ENCODE measurements at regions not wholly inside any gene's neighbourhood (a gene's known extent, or its start where the extent isn't known, plus 50 kb on each side); places are given as distances from the start of the nearest gene placed in this dataset.

DNA sequence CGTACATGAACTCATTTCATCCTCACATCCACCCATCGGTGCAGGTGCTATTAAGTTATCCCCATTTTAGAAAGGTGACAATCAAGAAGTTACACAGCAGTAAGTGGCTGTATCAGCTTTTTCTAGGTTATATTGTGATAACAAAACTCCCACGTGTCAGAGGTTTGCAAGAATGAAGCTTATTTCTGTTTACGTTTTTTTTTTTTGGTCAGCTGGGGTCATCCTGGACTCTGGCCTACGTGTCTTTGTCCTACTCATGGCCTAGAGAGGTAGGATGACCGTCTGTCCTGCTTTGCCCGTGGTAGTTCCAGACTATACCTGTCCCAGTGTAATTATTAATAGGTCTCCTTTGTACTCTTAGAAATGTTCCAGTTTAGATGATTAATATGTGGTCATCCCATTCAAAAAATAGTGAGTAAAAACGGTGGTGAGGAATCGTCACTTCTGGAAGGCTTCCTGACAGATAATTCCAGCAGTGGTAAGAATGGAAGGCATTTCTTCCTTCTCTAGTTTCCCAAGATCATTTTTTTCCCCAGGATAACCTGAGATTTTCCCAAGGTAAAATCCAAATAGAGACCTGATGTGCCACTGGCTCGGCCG lies 64.2 kb upstream of the KIF26B start:
- H3K27ac ChIP-seq (ENCODE audit: low read length), result no peak overlapping the region
- no peak overlapping the region for H3K4me3 ChIP-seq (ENCODE audit: low read length)
- H3K4me1 ChIP-seq (ENCODE audit: control insufficient read depth, insufficient read depth, low read length), result no peaks in the 10 kb centered on the region
- no peaks in the 10 kb centered on the region for H3K9me3 ChIP-seq (replicated peaks; ENCODE audit: control insufficient read depth, low read depth, low read length)
- H3K36me3 ChIP-seq (ENCODE audit: control insufficient read depth, insufficient read depth, low read length), result peaks cover 9% of the 10 kb centered on the region
- H3K27me3 ChIP-seq (ENCODE audit: control insufficient read depth, insufficient read depth, low read length), result no peaks in the 10 kb centered on the region
- no peak for DNase-seq
- 93% methylated on average over 2 of the region's 11 CpGs for WGBS (ENCODE audit: insufficient coverage)

GRCh38 chr1:245087723-245088122 lies 67.1 kb upstream of the KIF26B start:
- H3K36me3 ChIP-seq (ENCODE audit: control insufficient read depth, insufficient read depth, low read length), result peaks cover 9% of the 10 kb centered on the region
- H3K27me3 ChIP-seq (ENCODE audit: control insufficient read depth, insufficient read depth, low read length), result no peaks in the 10 kb centered on the region
- WGBS (ENCODE audit: insufficient coverage), result no CpG with 5 or more reads among the region's 4 CpGs
- no peaks in the 10 kb centered on the region for H3K9me3 ChIP-seq (replicated peaks; ENCODE audit: control insufficient read depth, low read depth, low read length)
- no peaks in the 10 kb centered on the region for H3K4me1 ChIP-seq (ENCODE audit: control insufficient read depth, insufficient read depth, low read length)
- H3K4me3 ChIP-seq (ENCODE audit: low read length), result no peak overlapping the region
- DNase-seq, result no peak
- no peak overlapping the region for H3K27ac ChIP-seq (ENCODE audit: low read length)

DNA sequence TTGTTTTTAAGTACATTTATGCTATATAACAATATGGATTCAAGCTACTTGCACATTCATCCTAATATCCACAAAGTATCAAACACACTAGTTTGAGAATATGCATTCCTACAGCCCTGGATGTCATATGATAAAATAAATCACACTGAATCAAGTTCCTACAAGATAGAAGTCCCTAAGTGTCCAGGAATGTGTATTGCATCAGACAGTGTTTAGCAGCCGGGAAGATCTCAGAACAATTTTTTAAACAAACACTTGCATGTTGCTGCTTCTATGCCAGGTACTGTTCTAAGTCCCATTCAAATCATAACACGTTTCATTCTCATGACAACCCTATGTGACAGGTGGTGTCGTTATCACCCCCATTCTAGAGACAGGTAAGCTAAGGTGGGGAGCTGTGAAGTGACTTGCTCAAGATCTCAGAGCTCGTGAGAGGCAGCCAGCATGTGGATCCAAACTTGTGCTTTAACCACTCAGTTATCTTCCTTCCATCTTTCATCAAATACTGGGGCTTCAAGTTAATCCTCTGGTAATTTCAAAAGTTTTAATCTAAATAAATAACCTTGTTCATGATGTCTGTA lies 68.3 kb upstream of the KIF26B start:
- WGBS (ENCODE audit: insufficient coverage), result no CpG with 5 or more reads among the region's 4 CpGs
- H3K27me3 ChIP-seq (ENCODE audit: control insufficient read depth, insufficient read depth, low read length), result no peaks in the 10 kb centered on the region
- DNase-seq, result no peak
- no peaks in the 10 kb centered on the region for H3K4me1 ChIP-seq (ENCODE audit: control insufficient read depth, insufficient read depth, low read length)
- H3K36me3 ChIP-seq (ENCODE audit: control insufficient read depth, insufficient read depth, low read length), result peaks cover 9% of the 10 kb centered on the region
- H3K4me3 ChIP-seq (ENCODE audit: low read length), result no peak overlapping the region
- no peaks in the 10 kb centered on the region for H3K9me3 ChIP-seq (replicated peaks; ENCODE audit: control insufficient read depth, low read depth, low read length)
- H3K27ac ChIP-seq (ENCODE audit: low read length), result no peak overlapping the region

GRCh38 chr1:245085508-245086095 lies 69.2 kb upstream of the KIF26B start:
- DNase-seq, result no peak
- no peak overlapping the region for H3K4me3 ChIP-seq (ENCODE audit: low read length)

GRCh38 chr1:245084551-245084950 lies 70.2 kb upstream of the KIF26B start:
- no peak for DNase-seq
- no peaks in the 10 kb centered on the region for H3K27me3 ChIP-seq (ENCODE audit: control insufficient read depth, insufficient read depth, low read length)
- WGBS (ENCODE audit: insufficient coverage), result no CpG with 5 or more reads among the region's 7 CpGs
- peaks cover 4% of the 10 kb centered on the region for H3K36me3 ChIP-seq (ENCODE audit: control insufficient read depth, insufficient read depth, low read length)
- no peak overlapping the region for H3K4me3 ChIP-seq (ENCODE audit: low read length)
- H3K9me3 ChIP-seq (replicated peaks; ENCODE audit: control insufficient read depth, low read depth, low read length), result no peaks in the 10 kb centered on the region
- H3K4me1 ChIP-seq (ENCODE audit: control insufficient read depth, insufficient read depth, low read length), result no peaks in the 10 kb centered on the region
- H3K27ac ChIP-seq (ENCODE audit: low read length), result no peak overlapping the region

More at GRCh38 chr1:245085508-245086095, 69.2 kb upstream of the KIF26B start:
- H3K27ac ChIP-seq (ENCODE audit: low read length), result no peak overlapping the region
- WGBS (ENCODE audit: insufficient coverage), result 91% methylated on average over 8 of the region's 9 CpGs
- no peaks in the 10 kb centered on the region for H3K27me3 ChIP-seq (ENCODE audit: control insufficient read depth, insufficient read depth, low read length)
- H3K36me3 ChIP-seq (ENCODE audit: control insufficient read depth, insufficient read depth, low read length), result peaks cover 4% of the 10 kb centered on the region
- no peaks in the 10 kb centered on the region for H3K9me3 ChIP-seq (replicated peaks; ENCODE audit: control insufficient read depth, low read depth, low read length)
- no peaks in the 10 kb centered on the region for H3K4me1 ChIP-seq (ENCODE audit: control insufficient read depth, insufficient read depth, low read length)

DNA sequence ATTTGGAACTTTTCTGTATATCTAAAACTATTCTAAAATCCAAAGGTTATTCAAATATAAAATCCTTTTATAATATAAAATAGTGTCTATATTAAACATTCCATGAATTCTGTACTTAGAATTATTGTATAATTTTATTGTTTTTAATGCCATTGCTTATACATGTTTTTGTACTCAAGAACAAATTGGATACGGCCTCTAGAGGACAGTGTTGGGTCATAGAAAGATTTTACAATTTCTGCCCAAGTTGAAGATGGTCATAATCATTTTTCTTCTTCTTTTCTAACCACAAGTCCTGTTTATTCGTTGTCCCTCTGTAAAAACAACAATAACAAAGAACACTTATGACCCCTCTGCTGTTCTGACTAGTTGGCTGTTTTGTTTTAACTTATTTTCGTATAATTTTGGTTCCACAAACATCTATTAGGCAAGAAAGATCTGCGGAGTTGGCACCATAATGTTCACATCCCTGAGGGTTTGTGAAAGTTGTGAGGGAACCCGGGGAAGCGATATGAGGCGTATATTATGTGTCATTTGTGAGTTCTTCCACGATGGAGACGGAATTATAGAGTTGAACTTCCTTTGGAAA lies 75.7 kb upstream of the KIF26B start:
- Histone ChIP-seq H3K9me3 (replicated peaks; ENCODE audit: control insufficient read depth, low read depth, low read length) (peaks cover 3% of the 10 kb centered on the region), H3K4me1 (ENCODE audit: control insufficient read depth, insufficient read depth, low read length) (peaks cover 2% of the 10 kb centered on the region), H3K27ac (ENCODE audit: low read length) (no peak overlapping the region), H3K27me3 (ENCODE audit: control insufficient read depth, insufficient read depth, low read length) (no peaks in the 10 kb centered on the region), H3K36me3 (ENCODE audit: control insufficient read depth, insufficient read depth, low read length) (no peaks in the 10 kb centered on the region), H3K4me3 (ENCODE audit: low read length) (no peak overlapping the region)
- 51% methylated on average over 5 of the region's 9 CpGs for WGBS (ENCODE audit: insufficient coverage)
- DNase-seq, result peak; percentile 16

- DNase-seq, result no peak
- peaks cover 2% of the 10 kb centered on the region for H3K4me1 ChIP-seq (ENCODE audit: control insufficient read depth, insufficient read depth, low read length)
- H3K27me3 ChIP-seq (ENCODE audit: control insufficient read depth, insufficient read depth, low read length), result no peaks in the 10 kb centered on the region
- H3K4me3 ChIP-seq (ENCODE audit: low read length), result no peak overlapping the region
- WGBS (ENCODE audit: insufficient coverage), result no CpG with 5 or more reads among the region's 5 CpGs
- no peak overlapping the region for H3K27ac ChIP-seq (ENCODE audit: low read length)
- H3K9me3 ChIP-seq (replicated peaks; ENCODE audit: control insufficient read depth, low read depth, low read length), result peaks cover 8% of the 10 kb centered on the region
- H3K36me3 ChIP-seq (ENCODE audit: control insufficient read depth, insufficient read depth, low read length), result peaks cover 4% of the 10 kb centered on the region
These were observed 79.9 kb upstream of the KIF26B start for GRCh38 chr1:245074898-245075297.

- peaks cover 4% of the 10 kb centered on the region for H3K36me3 ChIP-seq (ENCODE audit: control insufficient read depth, insufficient read depth, low read length)
- peaks cover 2% of the 10 kb centered on the region for H3K4me1 ChIP-seq (ENCODE audit: control insufficient read depth, insufficient read depth, low read length)
- no CpG with 5 or more reads among the region's 6 CpGs for WGBS (ENCODE audit: insufficient coverage)
- H3K9me3 ChIP-seq (replicated peaks; ENCODE audit: control insufficient read depth, low read depth, low read length), result peaks cover 8% of the 10 kb centered on the region
- H3K27me3 ChIP-seq (ENCODE audit: control insufficient read depth, insufficient read depth, low read length), result no peaks in the 10 kb centered on the region
- DNase-seq, result no peak
- H3K27ac ChIP-seq (ENCODE audit: low read length), result no peak overlapping the region
- H3K4me3 ChIP-seq (ENCODE audit: low read length), result no peak overlapping the region
These were observed 80.5 kb upstream of the KIF26B start for GRCh38 chr1:245074232-245074747.

GRCh38 chr1:245070836-245071615 lies 83.8 kb upstream of the KIF26B start:
- peaks cover 5% of the 10 kb centered on the region for H3K9me3 ChIP-seq (replicated peaks; ENCODE audit: control insufficient read depth, low read depth, low read length)
- H3K27ac ChIP-seq (ENCODE audit: low read length), result no peak overlapping the region
- peaks cover 2% of the 10 kb centered on the region for H3K4me1 ChIP-seq (ENCODE audit: control insufficient read depth, insufficient read depth, low read length)
- peaks cover 4% of the 10 kb centered on the region for H3K36me3 ChIP-seq (ENCODE audit: control insufficient read depth, insufficient read depth, low read length)
- WGBS (ENCODE audit: insufficient coverage), result 97% methylated on average over 4 of the region's 10 CpGs
- no peaks in the 10 kb centered on the region for H3K27me3 ChIP-seq (ENCODE audit: control insufficient read depth, insufficient read depth, low read length)
- H3K4me3 ChIP-seq (ENCODE audit: low read length), result no peak overlapping the region
- DNase-seq, result no peak

- no peak overlapping the region for H3K4me3 ChIP-seq (ENCODE audit: low read length)
- WGBS (ENCODE audit: insufficient coverage), result 100% methylated on average over 1 of the region's 5 CpGs
- H3K27ac ChIP-seq (ENCODE audit: low read length), result no peak overlapping the region
- H3K27me3 ChIP-seq (ENCODE audit: control insufficient read depth, insufficient read depth, low read length), result no peaks in the 10 kb centered on the region
- H3K9me3 ChIP-seq (replicated peaks; ENCODE audit: control insufficient read depth, low read depth, low read length), result peaks cover 3% of the 10 kb centered on the region
- no peaks in the 10 kb centered on the region for H3K4me1 ChIP-seq (ENCODE audit: control insufficient read depth, insufficient read depth, low read length)
- peaks cover 4% of the 10 kb centered on the region for H3K36me3 ChIP-seq (ENCODE audit: control insufficient read depth, insufficient read depth, low read length)
- no peak for DNase-seq
These were observed 87.5 kb upstream of the KIF26B start for GRCh38 chr1:245067257-245067656.

All from muscle of leg (tissue), 3 donors.